Medulla oblongata (tissue), 1 donor: ENCODE measurements at regions not wholly inside any gene's neighbourhood (a gene's known extent, or its start where the extent isn't known, plus 50 kb on each side); places are given as distances from the start of the nearest gene placed in this dataset.

ENCODE experiments used
- DNase-seq: peaks from one replicate; pipeline ENCODE4 v3.0.0-alpha.2; 2015; ENCODE audit errors: extremely low spot score

DNA sequence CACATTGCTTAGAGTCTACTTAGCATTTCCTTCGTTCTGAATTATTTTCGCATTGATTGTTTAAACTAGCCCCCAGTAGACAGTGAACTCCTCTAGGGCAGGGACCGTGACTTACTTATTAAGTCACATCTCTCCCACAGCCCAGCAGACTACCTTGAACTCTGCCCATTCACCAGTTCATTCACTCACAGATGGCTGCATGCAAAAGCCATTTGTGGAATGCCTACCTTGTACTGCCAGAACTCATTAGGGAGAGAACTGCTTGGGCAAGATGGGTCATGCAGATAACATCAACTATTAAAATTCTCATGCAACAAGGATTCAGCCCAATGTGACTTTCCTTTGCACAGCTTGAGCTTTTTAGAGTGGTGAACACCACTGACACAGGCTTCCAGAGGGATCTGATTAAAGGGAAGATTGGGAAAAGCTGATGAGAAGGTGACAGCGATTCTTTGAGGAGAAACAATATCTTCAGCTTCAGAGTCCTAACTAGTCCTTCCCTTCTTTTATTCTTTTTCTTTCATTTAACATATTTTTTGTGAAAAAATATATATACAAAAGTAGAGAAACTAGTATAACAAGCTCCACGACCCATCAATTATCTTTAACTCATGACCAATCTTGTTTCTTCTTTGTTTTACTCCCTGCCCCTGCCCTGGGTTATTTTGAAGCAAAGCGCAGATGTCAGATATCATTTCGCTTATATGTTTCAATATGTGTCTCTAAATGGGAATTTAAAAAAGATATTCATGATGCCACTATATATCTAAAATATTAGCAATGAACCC, 273.9 kb downstream of the CDC5L start:
- DNase-seq = no peak

DNA sequence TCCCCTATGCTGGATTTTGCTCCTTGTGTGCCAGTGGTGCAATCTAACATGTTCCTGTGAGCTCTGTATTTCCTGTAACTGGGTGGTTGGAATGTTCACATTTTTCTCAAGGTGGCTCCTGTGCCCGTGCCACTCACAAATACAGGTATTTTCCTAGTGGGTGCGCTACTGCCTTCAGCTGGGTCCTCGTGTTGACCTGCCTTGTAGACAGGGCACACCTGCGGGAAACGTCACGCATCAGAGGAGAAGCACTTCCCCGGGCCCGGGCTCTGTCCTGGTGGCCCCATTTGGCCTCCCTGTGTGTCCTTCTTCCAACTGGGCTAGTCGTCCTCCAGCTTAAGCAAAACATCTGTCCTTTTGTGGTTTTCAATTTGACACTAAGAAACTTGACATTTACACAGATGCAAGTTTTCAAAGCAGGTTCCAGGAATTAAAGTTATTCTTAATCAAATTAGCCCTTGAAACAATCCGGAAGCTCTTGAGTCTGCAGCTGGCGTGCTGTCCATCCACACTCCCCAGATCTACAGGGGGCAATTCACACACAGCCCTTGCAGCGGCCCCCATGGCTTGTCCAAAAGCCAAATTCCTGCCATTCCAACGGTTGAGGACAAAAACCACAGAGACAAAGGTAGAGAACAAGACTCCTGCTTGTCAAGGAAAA, 275.1 kb downstream of the CDC5L start:
- no peak for DNase-seq

DNA sequence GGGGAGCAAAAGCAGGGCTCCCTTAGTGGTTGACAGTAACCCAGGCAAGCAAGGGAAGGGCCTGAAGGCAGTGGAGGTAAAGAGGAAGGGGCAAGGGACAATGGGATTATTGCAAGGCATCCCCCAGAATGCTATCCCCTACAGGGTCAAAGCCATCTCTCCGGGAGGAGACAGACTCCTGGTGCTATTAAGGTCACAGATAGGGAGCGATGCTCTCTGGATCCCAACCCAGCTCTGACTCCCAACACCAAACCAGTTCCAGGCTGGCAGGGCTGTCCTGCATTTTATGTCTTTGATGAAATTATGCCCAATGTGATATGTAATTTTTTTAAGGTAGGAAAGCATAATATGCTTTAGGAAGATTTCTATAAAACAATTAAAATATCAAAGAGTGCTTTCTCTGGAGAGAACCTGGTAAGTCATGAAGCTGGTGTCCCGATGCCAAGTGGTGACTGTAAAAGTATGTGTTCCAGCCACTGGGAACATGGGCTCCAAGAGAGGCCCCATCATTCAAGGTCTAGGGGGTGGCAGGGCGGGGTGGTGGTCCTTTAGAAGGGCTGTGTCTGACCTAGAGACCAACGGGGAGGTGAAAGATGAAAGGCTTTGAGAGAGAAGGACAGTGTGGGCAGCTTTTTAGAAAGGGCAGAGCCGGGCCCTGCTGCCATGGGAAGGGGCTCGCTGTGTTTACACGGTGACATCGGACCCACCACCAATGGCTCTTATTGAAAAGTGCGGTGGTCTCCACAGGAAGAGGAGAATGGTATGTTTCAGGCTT, 276.5 kb downstream of the CDC5L start:
- DNase-seq = no peak

DNA sequence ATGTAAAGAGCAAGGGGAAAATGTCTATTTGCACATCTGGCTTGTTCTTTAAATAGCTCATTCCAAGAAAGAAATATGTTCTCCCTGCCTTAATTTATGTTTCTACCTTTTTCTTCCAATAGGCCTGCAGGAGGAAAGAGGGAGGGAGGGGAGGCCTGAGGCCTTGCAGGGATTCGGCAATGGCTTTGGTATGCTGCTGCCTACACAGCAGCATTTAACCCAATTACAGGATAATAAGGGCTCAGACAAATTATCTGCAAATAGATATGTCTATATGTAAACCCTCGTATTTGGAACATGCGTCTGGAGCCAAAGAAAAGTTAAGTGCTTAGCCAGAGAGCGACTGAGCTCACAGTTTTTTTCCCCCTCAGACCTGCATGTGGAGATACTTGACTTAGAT, 277.2 kb downstream of the CDC5L start:
- no peak for DNase-seq

DNA sequence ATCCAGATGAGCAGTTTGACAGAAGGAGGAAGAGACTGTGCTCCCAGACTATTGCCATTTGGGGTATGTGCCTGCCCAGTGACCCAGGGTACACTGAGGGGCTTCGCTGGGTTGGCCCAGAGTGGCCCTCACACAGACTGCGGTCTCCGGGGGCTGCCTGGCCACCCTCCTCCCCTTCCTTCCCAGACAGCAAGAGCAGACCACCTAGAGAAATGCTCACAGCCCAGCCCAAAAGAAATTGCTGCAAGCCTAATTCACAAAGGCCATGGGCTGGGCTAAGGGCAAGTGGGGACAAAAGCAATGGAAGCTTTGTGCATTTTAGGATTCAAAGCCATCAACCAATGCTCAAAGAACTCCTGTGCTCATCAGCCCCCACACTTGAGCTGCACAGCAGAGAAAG, 277.6 kb downstream of the CDC5L start:
- no peak for DNase-seq

DNA sequence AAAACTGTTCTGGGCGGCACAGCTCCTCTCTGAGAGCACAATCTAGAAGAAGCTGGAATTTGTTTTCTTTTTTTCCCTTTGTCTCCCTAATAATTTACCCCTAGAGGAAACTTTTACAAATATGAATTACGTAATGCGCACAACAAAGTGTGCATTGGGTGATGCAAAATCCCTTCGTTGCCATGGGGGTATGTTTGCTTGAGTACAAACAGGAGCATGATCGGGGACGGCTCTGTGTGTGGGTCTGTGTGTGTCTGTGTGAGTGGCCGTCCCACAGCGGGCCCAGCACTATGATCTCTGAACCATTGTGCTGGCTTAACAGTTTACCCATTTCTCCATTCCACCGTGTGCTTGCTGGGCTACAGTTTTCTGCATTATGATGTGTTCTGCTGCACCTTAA, 278.2 kb downstream of the CDC5L start:
- no peak for DNase-seq

DNA sequence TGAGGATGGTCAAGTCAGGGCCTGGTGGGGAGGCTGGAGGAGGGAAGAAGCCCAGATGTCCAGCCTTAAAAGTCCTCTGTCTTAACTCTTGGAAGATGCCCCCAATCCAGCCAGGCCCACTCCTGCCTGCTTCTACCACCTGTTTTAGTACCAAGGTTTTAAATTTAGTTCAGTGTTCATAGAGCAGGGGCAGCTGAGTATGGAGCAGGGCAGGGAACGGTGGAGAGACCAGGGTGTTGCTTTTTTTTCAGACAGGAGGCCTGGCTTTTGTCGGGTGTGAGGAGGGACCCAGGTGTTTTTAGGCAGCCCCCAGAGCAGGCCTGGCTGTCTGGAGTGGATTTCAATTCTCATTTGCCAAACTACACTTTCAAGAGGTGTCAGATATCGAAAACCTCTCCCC, 278.8 kb downstream of the CDC5L start:
- no peak for DNase-seq

DNA sequence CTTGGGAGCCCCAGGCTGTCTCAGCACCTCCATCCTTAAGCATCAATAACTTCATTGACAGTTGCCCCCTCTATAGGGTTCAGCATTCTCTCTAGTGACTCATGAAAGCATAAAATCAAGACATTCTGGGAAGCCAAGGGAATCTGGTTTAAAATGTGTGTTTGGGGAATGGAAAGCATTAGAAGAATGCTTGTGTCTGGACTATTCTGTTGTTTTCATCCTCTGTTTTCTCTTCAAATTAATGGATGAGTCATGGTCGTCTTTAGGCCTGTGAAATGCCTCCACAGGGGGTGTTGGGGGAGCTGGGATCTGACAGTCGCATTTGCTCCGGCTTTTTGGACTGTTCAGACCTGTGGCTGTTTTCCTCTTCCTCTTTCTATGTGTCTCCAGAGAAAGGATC, 279.7 kb downstream of the CDC5L start:
- no peak for DNase-seq

DNA sequence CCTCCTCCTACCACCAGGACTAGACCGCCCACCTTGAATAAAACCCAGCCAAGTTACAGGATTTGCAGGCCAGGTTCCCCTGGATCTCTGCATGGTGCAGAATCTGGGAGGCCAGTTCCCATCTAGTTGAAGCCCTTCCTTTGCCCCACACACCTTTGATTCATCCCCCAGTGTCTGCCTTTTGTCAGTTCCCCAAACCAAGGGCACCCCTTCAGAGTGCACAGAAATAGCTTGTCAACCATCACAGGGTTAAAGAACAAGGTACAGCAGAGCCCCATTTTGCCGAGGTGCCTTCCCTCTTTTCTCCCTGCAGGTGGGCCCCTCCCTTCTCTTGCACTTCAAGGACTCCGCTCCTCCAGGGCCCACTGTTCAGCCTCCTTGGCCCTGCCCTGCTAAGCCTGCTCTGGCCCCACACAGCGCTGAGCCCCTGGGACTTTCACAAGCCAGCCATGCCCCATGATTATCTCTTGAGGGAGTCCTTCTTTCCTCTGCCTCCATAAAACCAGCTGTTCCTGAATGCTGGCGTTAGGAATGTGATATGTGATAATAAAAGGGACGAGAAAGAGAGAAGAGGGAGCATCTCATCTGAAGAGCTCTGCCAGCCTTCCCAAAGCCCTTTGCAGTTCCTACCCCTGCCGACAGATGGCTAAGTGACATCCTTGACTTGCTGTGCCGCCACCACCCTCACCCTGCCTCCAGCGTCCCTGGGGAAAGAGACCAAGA, 280.3 kb downstream of the CDC5L start:
- DNase-seq = no peak

DNA sequence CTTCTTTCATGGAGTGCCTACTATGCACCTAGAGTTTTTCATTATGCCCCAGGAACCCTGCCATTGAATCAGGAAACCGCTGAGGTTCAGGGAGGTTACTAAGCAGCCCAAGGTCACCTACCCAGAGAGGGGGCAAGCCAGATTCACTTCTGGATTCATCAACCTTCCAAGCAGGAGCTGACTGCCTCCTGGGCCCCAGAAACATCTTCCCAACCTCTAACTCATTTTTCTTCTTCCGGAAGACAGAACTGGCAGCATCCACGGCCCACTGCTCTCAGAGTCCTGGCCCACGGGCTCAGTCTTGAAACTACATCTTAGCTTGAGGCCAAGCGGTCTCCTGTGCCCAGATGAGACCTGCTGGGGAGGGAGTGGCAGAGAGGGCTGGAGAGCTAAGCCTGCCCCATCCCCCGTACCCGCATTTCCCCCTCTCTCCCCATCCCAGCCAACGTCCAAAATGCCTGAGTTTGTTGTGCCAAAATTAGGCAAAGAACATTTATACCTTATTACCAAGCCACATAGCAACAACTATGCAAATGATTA, 281.0 kb downstream of the CDC5L start:
- no peak for DNase-seq

DNA sequence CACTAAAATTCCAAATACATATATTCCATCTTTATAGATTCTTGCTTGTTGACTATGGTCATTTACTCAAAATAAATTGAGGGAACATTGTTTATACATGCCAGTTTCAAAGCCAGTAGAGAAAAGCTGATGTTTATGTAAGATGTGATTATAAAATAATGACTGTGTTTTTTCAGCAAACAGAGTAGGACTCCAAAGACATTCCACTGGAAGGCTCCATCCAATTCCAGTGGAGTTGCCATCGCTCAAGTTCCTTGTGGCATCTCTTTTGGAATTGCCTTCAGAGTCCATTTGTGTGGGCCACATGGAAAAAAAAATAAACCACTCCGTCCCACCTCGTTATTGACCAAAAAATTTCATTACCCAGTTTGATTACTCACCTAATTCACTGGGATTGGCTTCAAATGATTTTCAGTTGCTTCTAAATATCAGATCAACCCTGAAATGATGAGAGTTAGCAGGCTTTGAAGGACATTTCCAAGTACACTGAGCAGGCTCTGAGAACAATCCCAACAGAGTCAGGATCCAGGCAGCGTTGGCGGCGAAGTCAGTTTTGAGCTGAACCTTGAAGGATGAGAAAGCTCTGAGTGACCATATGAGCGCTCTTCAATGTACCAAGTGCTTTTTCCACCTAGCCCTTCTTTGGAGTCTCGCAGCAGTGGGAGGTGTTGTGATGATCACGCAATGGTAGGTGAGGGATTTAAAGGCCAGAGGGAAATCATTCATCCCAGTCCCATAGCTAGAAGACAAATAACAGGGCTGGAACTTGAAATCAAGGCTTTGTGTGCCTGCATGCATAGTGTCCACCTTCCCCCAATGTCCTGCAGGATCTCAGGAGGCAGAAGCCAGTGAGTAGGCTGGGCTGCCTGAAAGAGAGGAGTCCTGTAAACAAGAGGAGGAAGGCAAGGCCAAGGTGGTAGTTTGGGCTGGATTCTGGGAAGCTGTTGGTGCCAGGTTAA, 281.7 kb downstream of the CDC5L start:
- no peak for DNase-seq

DNA sequence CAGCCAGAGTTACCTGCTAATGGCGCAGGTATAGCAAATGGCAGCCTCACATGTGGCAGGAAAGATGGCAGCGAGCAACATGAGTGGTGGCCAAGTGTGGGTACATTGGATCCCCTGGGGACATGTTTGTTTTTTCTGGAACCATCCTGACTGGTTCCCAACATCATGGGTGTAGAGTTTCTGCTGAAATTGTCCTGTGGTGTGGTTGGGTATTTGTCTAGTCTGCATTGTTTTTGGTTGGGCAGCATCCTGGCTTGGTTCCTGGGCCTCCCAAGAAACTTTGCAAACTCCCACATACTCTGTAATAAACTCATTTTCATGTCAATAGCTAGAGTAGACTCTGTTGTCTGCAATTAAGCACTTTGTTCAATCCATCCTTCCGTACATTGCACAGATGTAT, 282.6 kb downstream of the CDC5L start:
- DNase-seq = no peak

DNA sequence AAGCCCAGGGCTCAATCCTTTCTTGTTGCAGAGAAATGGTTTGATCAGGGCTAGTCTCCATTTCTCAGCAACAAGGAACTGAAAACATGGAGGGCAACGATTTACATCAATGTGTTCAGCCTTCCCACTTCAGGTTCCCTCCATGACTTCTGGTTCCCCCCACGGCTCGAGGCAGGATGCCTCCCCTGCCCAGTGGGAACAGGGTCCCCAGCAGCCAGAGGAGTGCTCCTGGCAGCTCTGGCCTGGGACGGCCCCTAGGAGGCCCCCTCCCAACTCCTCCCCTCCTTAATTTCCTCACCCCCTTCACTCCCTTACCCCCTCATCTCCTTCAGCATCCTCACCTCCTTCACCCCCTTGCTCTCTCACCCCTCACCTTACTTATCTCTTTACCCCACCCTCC, 283.8 kb downstream of the CDC5L start:
- DNase-seq = no peak

DNA sequence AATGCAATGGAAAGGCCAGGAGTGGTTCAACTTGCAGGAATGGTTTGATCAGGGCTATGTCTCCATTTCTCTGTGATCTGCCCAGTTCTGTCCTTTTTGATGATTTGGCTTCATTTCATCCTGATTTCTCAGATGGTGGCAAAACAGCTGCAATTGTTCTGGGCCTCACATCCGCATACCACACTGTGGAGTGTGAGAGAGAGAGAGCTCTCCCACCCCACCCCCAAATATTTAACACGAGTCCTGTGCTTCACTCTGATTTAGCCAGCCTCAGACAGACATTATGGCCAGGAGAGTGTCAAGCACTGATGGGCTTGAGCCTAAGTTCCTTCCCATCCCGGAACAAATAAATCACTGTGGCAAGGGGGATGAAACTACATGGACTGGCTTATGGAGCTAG, 284.6 kb downstream of the CDC5L start:
- DNase-seq = no peak

DNA sequence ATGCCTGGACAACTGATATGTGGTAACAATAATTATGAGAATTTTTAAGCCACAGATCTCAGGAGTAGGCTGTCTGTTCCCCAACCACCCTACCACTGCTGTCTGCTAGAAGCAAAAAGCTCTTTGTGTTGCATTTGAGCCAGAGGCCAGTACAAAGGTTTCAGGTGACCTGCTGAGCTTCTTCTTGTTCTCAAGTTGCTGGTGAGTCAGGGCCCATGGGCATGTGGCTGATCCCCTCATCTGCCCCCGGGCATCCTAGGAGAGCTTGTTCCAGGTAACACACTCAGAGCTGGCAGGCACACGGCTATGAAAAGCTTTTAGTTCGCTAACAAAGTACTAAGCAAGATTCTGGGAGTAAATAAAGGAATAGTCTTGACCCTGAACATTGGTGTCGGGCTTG, 285.3 kb downstream of the CDC5L start:
- DNase-seq = no peak

DNA sequence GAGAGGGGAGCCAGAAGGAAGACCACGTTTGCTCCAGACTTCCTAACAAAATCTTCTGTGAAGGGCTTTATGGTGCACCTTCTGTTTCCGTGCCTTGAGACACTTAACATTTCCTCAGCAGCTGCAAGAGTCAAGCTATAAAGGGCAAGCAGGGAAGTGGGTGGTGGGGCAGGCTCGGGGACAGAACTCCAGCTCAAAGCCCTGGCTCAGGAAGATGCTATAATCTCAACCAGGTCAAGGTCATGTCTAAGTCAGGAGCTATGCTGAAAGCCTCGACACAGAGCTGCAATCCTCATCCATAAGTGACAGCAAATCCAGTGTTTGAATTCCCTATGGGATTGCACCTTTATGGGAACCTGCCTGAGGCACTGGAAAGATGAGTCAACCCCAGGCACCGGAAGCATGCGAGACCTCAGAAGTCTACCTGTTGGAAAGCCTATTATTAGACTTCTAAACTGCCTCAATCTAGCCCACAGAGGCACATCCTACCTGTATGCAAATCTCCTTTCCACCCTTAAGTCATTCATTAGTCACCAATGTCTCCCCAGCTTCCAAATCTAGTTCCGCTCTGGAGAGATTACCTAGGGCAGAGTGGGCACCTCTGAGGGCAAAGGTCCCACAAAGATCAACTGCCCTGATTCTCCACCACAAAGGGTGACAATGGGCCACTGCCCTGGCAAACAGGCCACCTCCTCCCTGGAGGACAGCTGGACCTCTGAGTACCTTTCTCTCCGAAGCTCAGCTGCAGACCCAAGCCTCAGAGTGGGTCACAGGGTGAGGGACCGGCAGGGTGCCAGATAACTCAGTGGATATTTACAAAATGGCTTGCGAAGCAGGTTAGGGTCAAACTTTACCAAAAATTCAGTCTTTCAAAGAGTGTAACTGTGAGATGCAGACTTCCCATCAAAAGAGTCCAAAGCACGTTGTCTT, 287.0 kb downstream of the CDC5L start:
- no peak for DNase-seq

DNA sequence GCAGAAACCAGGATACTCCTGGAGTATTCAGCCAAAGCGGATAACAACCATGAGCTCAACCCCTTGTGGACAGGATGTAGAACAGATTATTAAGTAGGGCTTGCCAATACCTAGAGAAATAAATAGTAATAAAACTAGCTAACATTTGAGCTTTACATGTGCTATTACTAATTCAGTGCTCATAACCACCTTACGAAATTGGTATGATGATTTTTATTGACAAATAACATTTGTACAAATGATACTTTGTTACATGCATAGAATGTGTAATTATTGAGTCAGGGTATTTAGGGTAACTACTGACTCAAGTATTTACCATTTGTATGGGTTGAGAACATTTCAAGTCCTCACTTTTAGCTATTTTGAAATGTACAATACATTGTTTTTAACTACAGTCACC, 287.9 kb downstream of the CDC5L start:
- DNase-seq = no peak

DNA sequence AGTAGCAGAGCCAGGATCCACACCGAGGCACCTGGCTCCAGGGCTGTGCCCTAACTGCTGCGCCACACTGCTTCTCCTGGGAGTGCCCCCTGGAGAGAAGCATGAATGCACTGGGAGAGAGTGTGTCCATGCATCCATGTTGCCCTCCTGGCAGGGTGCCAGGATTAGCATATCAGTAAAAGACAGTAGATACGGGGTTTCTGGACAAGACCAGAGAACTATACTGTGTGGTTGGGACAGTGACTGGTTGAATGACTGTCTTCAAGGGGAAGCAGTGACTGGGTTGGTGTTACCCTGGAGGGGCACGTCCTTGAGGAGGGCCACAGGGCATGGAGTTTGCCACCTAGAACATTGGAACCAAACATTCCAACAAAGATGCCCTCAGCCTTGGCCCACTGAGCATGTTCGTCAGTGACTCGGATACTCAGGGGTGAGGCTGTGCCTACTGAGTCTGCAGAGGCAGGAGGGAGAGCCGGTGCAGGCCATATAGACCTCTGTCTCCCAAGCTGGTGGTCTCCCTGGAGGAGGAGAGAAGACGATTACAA, 288.8 kb downstream of the CDC5L start:
- no peak for DNase-seq

DNA sequence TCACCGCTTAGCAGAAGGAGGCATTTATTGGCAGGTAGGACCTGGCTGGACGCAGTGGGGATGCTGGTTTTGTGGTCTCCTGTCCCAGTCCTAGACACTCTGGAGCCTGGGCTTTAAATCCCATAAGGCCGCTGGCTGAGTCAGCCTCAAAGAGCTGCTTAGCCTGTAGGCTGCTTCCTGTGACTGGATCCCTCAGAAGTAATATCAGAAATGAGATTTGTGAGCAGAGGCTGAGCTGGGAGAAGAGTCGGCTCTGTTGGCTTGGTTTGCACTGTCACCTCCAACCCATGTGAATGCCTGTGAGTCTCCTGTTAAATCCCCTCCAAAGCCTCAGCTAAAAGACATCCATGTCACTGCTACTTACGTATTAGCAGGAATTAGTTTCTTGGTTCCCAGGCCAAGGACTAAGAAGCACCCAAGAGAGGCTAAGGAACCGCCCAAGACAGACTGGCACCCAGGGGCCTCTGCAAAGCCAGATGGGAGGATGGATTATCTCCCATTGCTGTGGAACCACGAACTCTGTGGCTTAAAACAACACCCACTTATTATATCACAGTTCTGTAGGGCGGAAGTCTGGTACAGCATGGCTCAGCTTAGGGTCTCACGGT, 289.4 kb downstream of the CDC5L start:
- DNase-seq = no peak
